GM12878 (cell line): ENCODE measurements at regions not wholly inside any gene's neighbourhood (a gene's known extent, or its start where the extent isn't known, plus 50 kb on each side); places are given as distances from the start of the nearest gene placed in this dataset.

ENCODE experiments used
- CTCF ChIP-seq, 3 experiments: IDR thresholded peaks in 2 of 3; conservative IDR thresholded peaks in 1 of 3; 2 replicates each; pipeline ENCODE4 v1.5.1; 2011; ENCODE audit warnings: low read depth in 3 of 3, low read length in 3 of 3, mild to moderate bottlenecking in 3 of 3, control low read depth in 2 of 3, moderate library complexity in 2 of 3, inconsistent platforms in 1 of 3, mixed read lengths in 1 of 3; ENCODE audit not compliant: control insufficient read depth in 2 of 3, insufficient read depth in 1 of 3; ENCODE audit errors: extremely low read depth in 1 of 3
- NFIC ChIP-seq: IDR thresholded peaks from 2 replicates; pipeline ENCODE4 v1.6.1; 2012; ENCODE audit warnings: low read depth, mild to moderate bottlenecking, inconsistent platforms, low read length, moderate library complexity
- NKRF ChIP-seq: fragments of 450-650 bp; conservative IDR thresholded peaks from 2 replicates; pipeline ENCODE4 v1.6.1; 2017; ENCODE audit warnings: mild to moderate bottlenecking, moderate library complexity
- SMAD5 ChIP-seq: IDR thresholded peaks from 2 replicates; pipeline ENCODE4 v1.6.1; 2016; ENCODE audit warnings: antibody characterized with exemption, low read depth
- SUPT20H ChIP-seq: IDR thresholded peaks from 2 replicates; pipeline ENCODE4 v1.6.1; 2011; ENCODE audit warnings: low read depth, mild to moderate bottlenecking, low read length, moderate library complexity, borderline replicate concordance; ENCODE audit not compliant: control insufficient read depth
- ZNF384 ChIP-seq: IDR thresholded peaks from 2 replicates; pipeline ENCODE4 v1.6.1; 2012; ENCODE audit warnings: low read depth, mild to moderate bottlenecking, low read length, improper control_type of control experiment, borderline replicate concordance
- ZSCAN29 ChIP-seq: fragments of 450-650 bp; IDR thresholded peaks from 2 replicates; pipeline ENCODE4 v1.6.1; 2017; ENCODE audit warnings: mild to moderate bottlenecking, moderate library complexity

GRCh38 chr17:77320485-77321256 is 179.9 kb downstream of the SEC14L1 start (continued):
- no peak for TF ChIP-seq CTCF (IDR thresholded peaks at IDR 0.05 in 2 of 3, conservative IDR thresholded peaks at IDR 0.05 in 1 of 3; ENCODE audit: control insufficient read depth in 2 of 3, extremely low read depth in 1 of 3, insufficient read depth in 1 of 3, low read depth in 3 of 3, low read length in 3 of 3)
- TF ChIP-seq SMAD5 = no peak
- TF ChIP-seq ZSCAN29 = no peak
- peak; percentile 45 for TF ChIP-seq NKRF
- TF ChIP-seq SUPT20H = no peak
- no peak for TF ChIP-seq ZNF384
- TF ChIP-seq NFIC = no peak
